ENCODE measurements at regions not wholly inside any gene's neighbourhood (a gene's known extent, or its start where the extent isn't known, plus 50 kb on each side); places are given as distances from the start of the nearest gene placed in this dataset.

DNA sequence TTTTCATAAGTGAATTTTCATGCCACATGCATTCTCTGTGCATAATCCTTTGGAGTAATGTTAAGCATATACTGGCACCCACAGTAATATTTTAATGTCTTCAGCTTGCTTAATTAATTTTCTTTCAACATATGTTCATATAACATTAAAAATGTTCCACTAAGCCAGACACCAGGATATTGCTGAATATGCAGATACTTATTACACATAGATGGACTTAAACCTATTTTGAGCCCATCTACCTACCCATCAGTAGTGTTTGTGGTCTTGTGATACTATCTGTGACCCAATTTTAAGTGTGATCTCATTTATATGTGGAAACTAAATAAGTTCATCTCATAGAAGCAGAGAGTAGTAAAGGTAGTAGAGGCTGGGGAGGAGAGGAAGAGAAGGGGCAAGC, 379.5 kb upstream of the JAG1 start:
- DNase-seq = no peak

- no peak for DNase-seq
Measured at GRCh38 chr20:11054266-11054993, 380.6 kb upstream of the JAG1 start.

DNA sequence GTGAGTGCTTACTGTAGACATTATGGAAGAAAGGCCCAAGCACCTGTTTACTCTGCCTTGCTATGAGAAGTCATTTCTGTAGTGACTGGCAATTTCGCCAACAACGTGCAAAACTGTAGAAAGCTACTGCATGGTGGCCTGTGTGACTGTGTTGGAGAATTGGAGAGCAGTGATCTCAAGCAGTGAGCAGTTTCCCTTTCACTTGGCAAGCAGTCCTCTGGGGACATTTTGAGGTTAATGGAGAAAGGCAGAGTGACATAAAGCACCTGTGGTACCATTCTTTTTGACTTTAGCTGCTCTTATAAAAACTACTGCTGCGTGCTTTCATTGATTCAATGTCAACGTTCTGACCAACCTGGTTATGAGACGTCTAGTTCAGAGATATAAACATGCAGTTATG, 382.6 kb upstream of the JAG1 start:
- no peak for DNase-seq

DNA sequence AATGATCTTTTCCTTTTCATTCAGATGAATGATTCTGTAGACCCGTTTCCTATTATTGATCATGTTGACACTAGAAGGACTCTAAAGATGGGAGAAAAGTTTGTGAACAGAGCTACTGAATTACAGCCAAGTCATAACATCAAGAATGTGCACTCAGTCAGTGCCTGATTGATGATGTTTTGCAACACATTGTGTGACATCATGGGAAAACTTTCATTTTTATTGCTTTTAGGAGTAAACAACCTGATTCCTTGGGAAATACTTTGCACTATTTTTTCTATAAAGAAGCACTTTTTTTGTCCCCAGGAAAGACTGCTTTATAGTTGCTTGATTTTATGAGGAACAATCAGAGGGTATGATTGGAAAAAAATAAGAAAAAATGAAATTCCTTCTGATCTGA, 383.8 kb upstream of the JAG1 start:
- DNase-seq = no peak

DNA sequence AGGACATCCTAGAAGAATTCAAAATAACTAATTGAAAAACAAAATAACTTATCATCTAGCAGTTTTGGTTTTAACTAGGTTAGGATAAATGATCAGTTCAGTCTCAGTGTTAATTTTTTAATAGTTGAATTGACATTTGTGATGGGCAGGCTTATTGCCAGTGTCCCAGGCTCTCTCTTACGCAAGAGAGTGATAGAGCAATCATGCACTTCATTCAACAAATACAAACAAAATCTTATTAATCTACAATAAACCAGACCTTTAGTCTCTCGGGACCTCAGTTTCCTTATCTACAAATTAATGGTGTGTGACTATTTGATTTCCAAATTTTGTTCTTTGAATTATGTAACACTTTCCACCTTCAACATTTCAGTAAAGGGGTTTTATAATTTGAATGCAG, 385.9 kb upstream of the JAG1 start:
- no peak for DNase-seq

DNA sequence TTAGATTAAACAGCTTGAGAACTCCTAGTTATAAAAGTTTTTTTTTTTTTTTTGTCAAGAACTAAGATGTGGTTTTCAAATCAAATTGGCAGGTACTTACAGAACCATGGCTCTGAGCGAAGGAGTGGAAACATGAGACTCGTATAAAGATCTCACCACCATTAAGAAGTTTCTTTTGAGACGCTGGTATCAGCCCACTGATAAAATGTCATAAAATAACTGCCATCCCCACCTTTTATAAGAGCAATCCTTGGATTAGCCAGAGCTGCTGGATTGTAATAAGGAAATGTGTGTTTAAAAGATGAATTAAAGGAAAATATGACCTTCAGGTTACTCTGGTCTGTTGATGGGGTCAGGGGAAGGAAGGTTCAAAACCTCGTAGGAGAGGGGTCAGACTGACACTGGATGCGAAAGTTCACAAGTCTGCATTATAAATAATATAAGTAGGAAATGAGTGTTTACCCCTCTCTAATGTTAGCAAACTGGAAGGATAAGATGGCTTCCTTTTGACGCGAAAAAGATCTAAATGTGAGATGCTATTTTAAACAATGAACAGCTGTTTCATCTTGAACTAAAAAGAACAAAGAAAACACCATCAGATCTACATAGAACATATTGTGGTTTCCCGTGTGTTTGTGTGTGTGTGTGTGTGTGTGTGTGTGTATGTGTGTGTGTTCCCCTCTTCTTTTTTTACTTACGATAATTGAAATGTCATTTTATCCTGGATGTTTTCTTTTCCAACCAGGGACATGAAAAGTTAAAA, 386.8 kb upstream of the JAG1 start:
- DNase-seq = no peak

DNA sequence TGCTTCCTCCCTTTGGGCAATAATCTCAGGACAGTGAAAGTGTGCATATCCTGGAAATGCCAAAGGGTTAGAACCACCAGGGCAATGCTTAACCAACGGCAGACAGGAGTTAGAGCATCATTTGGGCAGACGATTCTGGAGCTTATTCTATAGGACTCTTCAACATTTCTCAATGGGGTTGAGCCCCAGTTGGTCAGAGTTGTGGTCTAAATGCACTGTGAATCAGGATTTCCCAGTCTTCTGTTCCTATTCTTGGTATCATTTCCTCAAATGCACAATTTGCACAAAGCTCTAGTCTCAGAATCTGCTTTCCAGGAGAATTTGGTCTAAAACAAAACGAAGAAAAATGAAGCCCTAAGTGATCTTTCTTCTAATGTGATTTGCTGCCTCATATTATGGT, 389.6 kb upstream of the JAG1 start:
- no peak for DNase-seq

- DNase-seq = no peak
Measured at GRCh38 chr20:11064946-11065345, 391.1 kb upstream of the JAG1 start.

DNA sequence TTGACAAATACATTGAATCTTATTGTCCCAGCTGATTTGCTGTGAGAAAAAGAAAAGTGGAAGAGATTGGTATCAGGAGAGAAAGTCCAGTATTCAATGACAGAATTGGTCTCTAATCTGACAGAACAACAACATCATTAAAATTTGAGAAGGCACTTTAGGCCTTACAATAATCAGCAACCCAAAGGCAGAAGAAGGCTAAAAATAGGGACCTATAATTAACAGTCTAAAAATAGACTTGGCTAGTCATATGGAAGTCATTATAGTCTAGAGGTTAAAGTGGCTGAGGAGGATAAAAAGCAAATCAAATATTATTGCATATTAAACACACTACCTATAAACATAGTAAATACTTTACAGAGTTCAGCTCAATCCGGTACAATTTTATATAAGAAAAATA, 393.6 kb upstream of the JAG1 start:
- DNase-seq = no peak

GRCh38 chr20:11072982-11073381, 399.2 kb upstream of the JAG1 start:
- no peak for DNase-seq

DNA sequence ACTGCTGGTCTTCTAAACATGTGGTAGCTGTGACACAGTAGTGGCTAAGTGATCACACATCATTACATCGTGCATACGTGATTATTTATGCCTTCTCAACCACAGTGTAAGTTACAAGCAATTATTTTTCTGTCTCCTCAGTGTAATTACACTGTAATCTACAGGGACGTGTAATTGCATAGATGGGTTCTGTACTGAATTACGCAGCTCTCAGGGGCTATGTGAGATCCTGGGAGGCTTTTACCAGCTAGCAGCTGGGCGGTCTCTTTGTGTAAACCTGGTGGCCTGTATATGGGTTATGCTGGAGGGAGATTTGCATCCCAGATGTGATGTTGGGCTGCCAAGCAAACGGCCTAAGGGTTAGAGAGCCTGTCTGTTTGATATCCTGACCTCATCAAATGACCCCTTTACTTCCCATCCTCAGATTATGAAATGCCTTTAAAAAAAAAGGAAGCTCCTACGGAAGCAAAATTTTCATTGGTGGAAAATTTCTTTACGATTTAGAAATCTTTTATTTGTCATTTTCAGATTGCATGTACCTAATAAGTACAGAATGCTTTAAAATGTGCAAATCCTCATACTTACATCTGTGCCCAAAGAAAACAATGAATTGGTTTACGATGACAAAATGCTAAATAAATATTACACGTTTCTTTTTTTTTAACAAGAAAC, 402.8 kb upstream of the JAG1 start:
- no peak for DNase-seq

GRCh38 chr20:11077226-11077625, 403.4 kb upstream of the JAG1 start:
- no peak for DNase-seq

- DNase-seq = no peak
Measured at GRCh38 chr20:11080010-11080409, 406.2 kb upstream of the JAG1 start.

GRCh38 chr20:11080781-11081377, 407.1 kb upstream of the JAG1 start:
- DNase-seq = no peak

- DNase-seq = no peak
Measured at GRCh38 chr20:11083841-11084240, 410.0 kb upstream of the JAG1 start.

GRCh38 chr20:11084508-11084907, 410.7 kb upstream of the JAG1 start:
- no peak for DNase-seq

DNA sequence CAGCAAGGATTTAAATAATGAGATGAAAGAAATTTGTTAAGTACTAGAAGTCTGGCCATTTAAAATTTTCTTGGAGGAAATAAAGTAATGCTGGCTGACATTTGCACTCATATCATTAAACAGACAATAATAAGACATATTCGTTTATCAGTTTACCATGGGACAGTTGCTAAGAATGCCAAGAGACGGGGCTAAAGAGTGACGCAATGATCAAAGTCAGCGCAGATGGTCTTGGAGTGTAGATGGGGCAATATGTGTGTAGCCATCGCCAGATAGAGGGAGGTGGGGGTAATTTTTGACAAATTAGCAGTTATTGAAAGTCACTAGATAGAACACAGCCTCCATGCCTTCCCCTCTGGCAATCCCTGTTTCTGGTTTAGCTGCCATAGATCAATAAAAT, 413.2 kb upstream of the JAG1 start:
- DNase-seq = no peak

DNA sequence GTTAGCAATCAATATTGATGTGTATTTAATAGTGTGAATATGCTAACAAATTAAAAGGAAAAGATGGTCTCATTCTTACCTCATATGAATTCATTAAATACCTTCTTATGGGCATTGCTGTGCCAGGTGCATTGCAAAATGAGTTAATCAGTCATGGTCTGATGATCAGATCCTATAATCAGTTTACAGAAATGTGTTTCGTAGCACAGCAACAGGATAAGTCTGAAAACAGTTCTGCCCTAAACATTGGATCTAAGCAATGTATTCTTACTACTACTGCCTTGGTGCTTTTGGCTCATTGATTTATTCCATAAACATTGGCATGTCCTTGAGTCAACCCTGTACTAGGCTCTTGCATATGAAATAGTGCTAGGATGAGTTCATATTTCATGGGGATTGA, 417.0 kb upstream of the JAG1 start:
- DNase-seq = no peak

- DNase-seq = no peak
Measured at GRCh38 chr20:11091511-11091910, 417.7 kb upstream of the JAG1 start.

- no peak for DNase-seq
Measured at GRCh38 chr20:11092151-11092550, 418.4 kb upstream of the JAG1 start.

DNA sequence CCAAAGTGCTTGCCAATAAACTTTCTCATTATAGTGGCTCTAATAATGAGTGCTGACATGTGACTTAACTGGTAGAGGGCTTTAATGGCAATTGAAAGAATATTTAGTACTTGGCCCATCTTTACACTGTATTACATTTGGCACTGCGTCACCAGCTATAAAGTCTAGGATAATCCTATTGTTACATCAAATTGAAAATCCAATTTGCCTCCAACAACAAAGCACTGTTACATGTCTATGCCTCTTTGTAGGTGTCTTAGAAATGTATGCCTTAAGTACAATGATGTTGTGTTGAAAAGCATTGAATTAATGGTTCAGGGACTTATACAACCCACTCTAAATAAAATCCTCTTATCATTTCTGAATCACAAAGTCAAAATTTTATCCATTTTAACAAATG, 420.4 kb upstream of the JAG1 start:
- no peak for DNase-seq

- no peak for DNase-seq
Measured at GRCh38 chr20:11094711-11095110, 420.9 kb upstream of the JAG1 start.

GRCh38 chr20:11098888-11099287, 425.1 kb upstream of the JAG1 start:
- no peak for DNase-seq

- no peak for DNase-seq
Measured at GRCh38 chr20:11101243-11101642, 427.4 kb upstream of the JAG1 start.
